ENCODE measurements at regions not wholly inside any gene's neighbourhood (a gene's known extent, or its start where the extent isn't known, plus 50 kb on each side); places are given as distances from the start of the nearest gene placed in this dataset.

DNA sequence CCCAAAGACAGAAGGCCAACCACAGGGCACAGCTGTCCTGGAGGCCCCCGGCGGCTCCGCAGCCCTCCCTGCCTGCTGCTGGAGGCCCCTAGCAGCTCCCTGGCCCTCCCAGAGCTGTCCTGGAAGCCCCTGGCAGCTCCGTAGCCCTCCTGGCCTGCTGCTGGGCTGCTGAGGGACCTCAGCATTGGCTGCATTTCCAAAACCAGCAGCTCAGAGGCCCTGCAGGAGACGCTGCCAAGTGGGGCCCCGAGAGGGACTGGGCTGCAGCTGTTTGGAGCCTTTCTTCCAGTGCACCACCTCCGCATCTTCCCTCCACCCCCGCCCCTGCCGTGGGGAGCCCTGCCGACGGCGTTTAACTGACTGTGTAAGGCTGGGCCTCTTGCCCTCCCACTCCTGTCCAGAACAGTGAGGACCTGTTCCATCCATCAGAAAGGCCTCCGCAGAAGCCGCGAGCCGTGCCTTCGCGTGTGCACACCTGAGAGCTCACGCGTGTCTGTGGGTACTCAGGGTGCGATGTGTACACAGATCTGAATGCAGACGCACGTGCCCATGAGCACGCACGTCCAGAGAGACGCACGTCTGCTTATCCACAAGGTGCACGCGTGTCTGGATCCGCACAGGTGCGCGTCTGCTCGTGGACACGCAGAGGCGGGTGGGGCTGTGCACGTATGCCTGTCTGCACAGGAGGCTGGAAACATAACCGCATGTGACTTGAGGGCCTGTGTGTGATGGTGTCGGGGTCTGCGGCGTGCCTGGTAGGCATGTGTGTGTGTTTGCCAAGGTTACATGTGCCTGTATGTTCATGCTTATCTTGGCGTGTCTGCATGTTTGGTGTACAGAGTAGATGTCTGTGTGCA is 57.0 kb upstream of the FBRSL1 start:
- H3K27ac ChIP-seq (ENCODE audit: low read length), result no peak overlapping the region
- H3K27me3 ChIP-seq (ENCODE audit: low read depth, low read length), result peaks cover 13% of the 10 kb centered on the region
- H3K36me3 ChIP-seq (replicated peaks; ENCODE audit: low read depth, low read length), result no peaks in the 10 kb centered on the region
- no peak overlapping the region for H2AFZ ChIP-seq (ENCODE audit: low read depth, low read length)
- H3K79me2 ChIP-seq (ENCODE audit: low read length), result no peaks in the 10 kb centered on the region
- no peaks in the 10 kb centered on the region for H4K20me1 ChIP-seq (ENCODE audit: insufficient read depth, low read length)
- peaks cover 11% of the 10 kb centered on the region for H3K4me1 ChIP-seq (ENCODE audit: low read length)
- H3K9me3 ChIP-seq (ENCODE audit: insufficient read depth, low read length), result no peaks in the 10 kb centered on the region
- H3K4me2 ChIP-seq (ENCODE audit: low read length), result no peak overlapping the region
- TF ChIP-seq EZH2phosphoT487 (IDR thresholded peaks at IDR 0.05; ENCODE audit: low read depth), result no peak
- TF ChIP-seq, protein P1, sequence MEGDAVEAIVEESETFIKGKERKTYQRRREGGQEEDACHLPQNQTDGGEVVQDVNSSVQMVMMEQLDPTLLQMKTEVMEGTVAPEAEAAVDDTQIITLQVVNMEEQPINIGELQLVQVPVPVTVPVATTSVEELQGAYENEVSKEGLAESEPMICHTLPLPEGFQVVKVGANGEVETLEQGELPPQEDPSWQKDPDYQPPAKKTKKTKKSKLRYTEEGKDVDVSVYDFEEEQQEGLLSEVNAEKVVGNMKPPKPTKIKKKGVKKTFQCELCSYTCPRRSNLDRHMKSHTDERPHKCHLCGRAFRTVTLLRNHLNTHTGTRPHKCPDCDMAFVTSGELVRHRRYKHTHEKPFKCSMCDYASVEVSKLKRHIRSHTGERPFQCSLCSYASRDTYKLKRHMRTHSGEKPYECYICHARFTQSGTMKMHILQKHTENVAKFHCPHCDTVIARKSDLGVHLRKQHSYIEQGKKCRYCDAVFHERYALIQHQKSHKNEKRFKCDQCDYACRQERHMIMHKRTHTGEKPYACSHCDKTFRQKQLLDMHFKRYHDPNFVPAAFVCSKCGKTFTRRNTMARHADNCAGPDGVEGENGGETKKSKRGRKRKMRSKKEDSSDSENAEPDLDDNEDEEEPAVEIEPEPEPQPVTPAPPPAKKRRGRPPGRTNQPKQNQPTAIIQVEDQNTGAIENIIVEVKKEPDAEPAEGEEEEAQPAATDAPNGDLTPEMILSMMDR (IDR thresholded peaks at IDR 0.05; ENCODE audit: low read depth, low read length), result no peak
- no peak overlapping the region for H3K4me3 ChIP-seq (ENCODE audit: low read length)
- H3K9ac ChIP-seq (ENCODE audit: low read length), result no peak overlapping the region

GRCh38 chr12:132432126-132432705 is 57.7 kb upstream of the FBRSL1 start:
- H3K9ac ChIP-seq (ENCODE audit: low read length), result no peak overlapping the region
- H3K4me3 ChIP-seq (ENCODE audit: low read length), result no peak overlapping the region
- H3K27me3 ChIP-seq (ENCODE audit: low read depth, low read length), result peaks cover 13% of the 10 kb centered on the region
- TF ChIP-seq, protein P1 (IDR thresholded peaks at IDR 0.05; ENCODE audit: low read depth, low read length), result no peak
- TF ChIP-seq EZH2phosphoT487 (IDR thresholded peaks at IDR 0.05; ENCODE audit: low read depth), result no peak
- no peaks in the 10 kb centered on the region for H3K79me2 ChIP-seq (ENCODE audit: low read length)
- H3K4me1 ChIP-seq (ENCODE audit: low read length), result peaks cover 11% of the 10 kb centered on the region
- H3K4me2 ChIP-seq (ENCODE audit: low read length), result no peak overlapping the region
- no peak overlapping the region for H2AFZ ChIP-seq (ENCODE audit: low read depth, low read length)
- H3K27ac ChIP-seq (ENCODE audit: low read length), result no peak overlapping the region
- H4K20me1 ChIP-seq (ENCODE audit: insufficient read depth, low read length), result no peaks in the 10 kb centered on the region
- H3K9me3 ChIP-seq (ENCODE audit: insufficient read depth, low read length), result no peaks in the 10 kb centered on the region
- H3K36me3 ChIP-seq (replicated peaks; ENCODE audit: low read depth, low read length), result no peaks in the 10 kb centered on the region

GRCh38 chr12:132430838-132431774 is 58.8 kb upstream of the FBRSL1 start:
- peak overlapping the region; percentile 46; the same call in 1 of the 2 replicates for H2AFZ ChIP-seq (ENCODE audit: low read depth, low read length)
- H4K20me1 ChIP-seq (ENCODE audit: insufficient read depth, low read length), result no peaks in the 10 kb centered on the region
- H3K4me2 ChIP-seq (ENCODE audit: low read length), result peak overlapping the region; percentile 78
- H3K79me2 ChIP-seq (ENCODE audit: low read length), result no peaks in the 10 kb centered on the region
- no peak overlapping the region for H3K27ac ChIP-seq (ENCODE audit: low read length)
- TF ChIP-seq EZH2phosphoT487 (IDR thresholded peaks at IDR 0.05; ENCODE audit: low read depth), result no peak
- TF ChIP-seq, protein P1 (IDR thresholded peaks at IDR 0.05; ENCODE audit: low read depth, low read length), result no peak
- 0 out of 2 replicates have a peak overlapping the region, but pooled peaks have one; percentile 11 for H3K9ac ChIP-seq (ENCODE audit: low read length)
- H3K4me1 ChIP-seq (ENCODE audit: low read length), result peaks cover 11% of the 10 kb centered on the region
- no peaks in the 10 kb centered on the region for H3K9me3 ChIP-seq (ENCODE audit: insufficient read depth, low read length)
- H3K27me3 ChIP-seq (ENCODE audit: low read depth, low read length), result peaks cover 13% of the 10 kb centered on the region
- H3K36me3 ChIP-seq (replicated peaks; ENCODE audit: low read depth, low read length), result no peaks in the 10 kb centered on the region
- H3K4me3 ChIP-seq (ENCODE audit: low read length), result peak overlapping the region; percentile 70
